ENCODE measurements at regions not wholly inside any gene's neighbourhood (a gene's known extent, or its start where the extent isn't known, plus 50 kb on each side); places are given as distances from the start of the nearest gene placed in this dataset.

GRCh38 chr2:220269367-220269766, 641.9 kb downstream of the SLC4A3 start:
- TF ChIP-seq CTCF (IDR thresholded peaks at IDR 0.05) (no peak), POLR2A (IDR thresholded peaks at IDR 0.05) (no peak)
- Histone ChIP-seq H3K4me3 (no peak overlapping the region), H3K9me3 (replicated peaks in 1 of 3) (no peaks in the 10 kb centered on the region), H3K27me3 (no peaks in the 10 kb centered on the region), H3K36me3 (replicated peaks in 1 of 2) (no peaks in the 10 kb centered on the region), H3K4me1 (replicated peaks in 1 of 2) (no peaks in the 10 kb centered on the region), H3K27ac (no peak overlapping the region)
- intact Hi-C loops (cut with DNase I) = no loop called here
- 73 to 81% (median 78%) methylated on average over 4 of the region's 4 CpGs for WGBS, 4 donors
- no peak for DNase-seq

GRCh38 chr2:220270481-220271070, 643.1 kb downstream of the SLC4A3 start:
- 36 to 56% (median 40%) methylated on average over 1 of the region's 1 CpG for WGBS, 4 donors
- H3K36me3 ChIP-seq (replicated peaks in 1 of 2) = no peaks in the 10 kb centered on the region
- no peak for TF ChIP-seq CTCF (IDR thresholded peaks at IDR 0.05)
- no peak for TF ChIP-seq POLR2A (IDR thresholded peaks at IDR 0.05)
- no peak overlapping the region for H3K4me3 ChIP-seq
- H3K27ac ChIP-seq = no peak overlapping the region
- H3K9me3 ChIP-seq (replicated peaks in 1 of 3) = no peaks in the 10 kb centered on the region
- intact Hi-C loops (cut with DNase I) = no loop called here
- no peaks in the 10 kb centered on the region for H3K4me1 ChIP-seq (replicated peaks in 1 of 2)
- peaks cover 3% of the 10 kb centered on the region for H3K27me3 ChIP-seq
- DNase-seq = no peak

- DNase-seq = no peak
- intact Hi-C loops (cut with DNase I) = no loop called here
These were observed 645.2 kb downstream of the SLC4A3 start for GRCh38 chr2:220272656-220273055.

GRCh38 chr2:220273082-220273481, 645.7 kb downstream of the SLC4A3 start:
- DNase-seq = no peak
- H3K9me3 ChIP-seq (replicated peaks in 1 of 3) = no peaks in the 10 kb centered on the region
- 51 to 74% (median 64%) methylated on average over 2 of the region's 2 CpGs for WGBS, 4 donors

More at GRCh38 chr2:220272656-220273055, 645.2 kb downstream of the SLC4A3 start:
- Histone ChIP-seq H3K9me3 (replicated peaks in 1 of 3) (no peaks in the 10 kb centered on the region), H3K27ac (no peak overlapping the region), H3K4me3 (no peak overlapping the region), H3K4me1 (replicated peaks in 1 of 2) (no peaks in the 10 kb centered on the region), H3K36me3 (replicated peaks in 1 of 2) (no peaks in the 10 kb centered on the region), H3K27me3 (peaks cover 3% of the 10 kb centered on the region)
- TF ChIP-seq POLR2A (IDR thresholded peaks at IDR 0.05) (no peak), CTCF (IDR thresholded peaks at IDR 0.05) (no peak)

More at GRCh38 chr2:220273082-220273481, 645.7 kb downstream of the SLC4A3 start:
- no peaks in the 10 kb centered on the region for H3K4me1 ChIP-seq (replicated peaks in 1 of 2)
- H3K36me3 ChIP-seq (replicated peaks in 1 of 2) = no peaks in the 10 kb centered on the region
- TF ChIP-seq CTCF (IDR thresholded peaks at IDR 0.05) = no peak
- no peak for TF ChIP-seq POLR2A (IDR thresholded peaks at IDR 0.05)
- peaks cover 3% of the 10 kb centered on the region for H3K27me3 ChIP-seq
- no peak overlapping the region for H3K27ac ChIP-seq
- intact Hi-C loops (cut with DNase I) = no loop called here
- H3K4me3 ChIP-seq = no peak overlapping the region
